Astrocyte (in vitro differentiated cells and primary cell): ENCODE measurements at regions not wholly inside any gene's neighbourhood (a gene's known extent, or its start where the extent isn't known, plus 50 kb on each side); places are given as distances from the start of the nearest gene placed in this dataset.

Source experiments
- DNase-seq: peaks from one replicate; pipeline ENCODE4 v3.0.0-alpha.2; 2010; ENCODE audit warnings: low read depth
- FAIRE-seq: peaks from 2 replicates; lab custom pipeline; 2011; peaks lifted over from hg19 to GRCh38; lab: Jason Lieb, UNC
- H2AFZ ChIP-seq: 2 replicates; pipeline ENCODE4 v1.6.0; 2012; ENCODE audit warnings: low read depth, low read length, inconsistent platforms
- H3K27ac ChIP-seq: 2 replicates; pipeline ENCODE4 v1.5.1; 2011; ENCODE audit warnings: low read depth, low read length, inconsistent platforms
- H3K27me3 ChIP-seq: 2 replicates; pipeline ENCODE4 v1.6.0; 2011; ENCODE audit warnings: low read length, inconsistent platforms; ENCODE audit not compliant: insufficient read depth
- H3K36me3 ChIP-seq: 2 replicates; pipeline ENCODE4 v1.5.1; 2011; ENCODE audit warnings: low read length, inconsistent platforms; ENCODE audit not compliant: insufficient read depth
- H3K4me1 ChIP-seq: 2 replicates; pipeline ENCODE4 v1.5.1; 2011; ENCODE audit warnings: low read length, inconsistent platforms; ENCODE audit not compliant: insufficient read depth
- H3K4me2 ChIP-seq: 2 replicates; pipeline ENCODE4 v1.6.0; 2012; ENCODE audit warnings: low read length, inconsistent platforms
- H3K4me3 ChIP-seq: 2 replicates; pipeline ENCODE4 v1.5.1; 2011; ENCODE audit warnings: low read depth, mild to moderate bottlenecking, low read length, inconsistent platforms; ENCODE audit not compliant: insufficient read depth
- H3K79me2 ChIP-seq: 2 replicates; pipeline ENCODE4 v1.6.0; 2012; ENCODE audit warnings: mild to moderate bottlenecking, low read length, inconsistent platforms; ENCODE audit not compliant: insufficient read depth
- H3K9ac ChIP-seq: 2 replicates; pipeline ENCODE4 v1.6.0; 2012; ENCODE audit warnings: mild to moderate bottlenecking, low read length, inconsistent platforms
- H3K9me3 ChIP-seq: 2 replicates; pipeline ENCODE4 v1.5.1; 2012; ENCODE audit warnings: low read depth, mild to moderate bottlenecking, low read length, inconsistent platforms; ENCODE audit not compliant: insufficient read depth
- H4K20me1 ChIP-seq: 2 replicates; pipeline ENCODE4 v1.6.0; 2012; ENCODE audit warnings: low read length, inconsistent platforms; ENCODE audit not compliant: insufficient read depth
- H3K27ac Mint-ChIP-seq: one replicate; pipeline ENCODE4 v1.8.0; 2021; ENCODE audit warnings: mild to moderate bottlenecking, mixed read lengths; ENCODE audit not compliant: unreplicated experiment
- H3K27me3 Mint-ChIP-seq: one replicate; pipeline ENCODE4 v1.8.0; 2021; ENCODE audit warnings: low read depth, mixed read lengths; ENCODE audit not compliant: unreplicated experiment
- H3K36me3 Mint-ChIP-seq: one replicate; pipeline ENCODE4 v1.8.0; 2021; ENCODE audit warnings: low read depth, mixed read lengths; ENCODE audit not compliant: unreplicated experiment
- H3K4me1 Mint-ChIP-seq: one replicate; pipeline ENCODE4 v1.8.0; 2021; ENCODE audit warnings: low read depth, mixed read lengths; ENCODE audit not compliant: unreplicated experiment
- H3K4me3 Mint-ChIP-seq: one replicate; pipeline ENCODE4 v1.8.0; 2021; ENCODE audit warnings: mild to moderate bottlenecking, moderate library complexity, mixed read lengths; ENCODE audit not compliant: unreplicated experiment
- H3K9me3 Mint-ChIP-seq: one replicate; pipeline ENCODE4 v1.8.0; 2021; ENCODE audit warnings: mild to moderate bottlenecking, mixed read lengths; ENCODE audit not compliant: unreplicated experiment
- CTCF ChIP-seq: IDR thresholded peaks from 2 replicates; pipeline ENCODE4 v1.5.1; 2011; ENCODE audit warnings: low read depth, mild to moderate bottlenecking, inconsistent platforms, low read length, moderate library complexity; ENCODE audit not compliant: insufficient read depth
- EZH2 ChIP-seq: IDR thresholded peaks from 2 replicates; pipeline ENCODE4 v1.6.1; 2012; ENCODE audit warnings: mild to moderate bottlenecking, low read length, inconsistent platforms; ENCODE audit not compliant: insufficient read depth

DNA sequence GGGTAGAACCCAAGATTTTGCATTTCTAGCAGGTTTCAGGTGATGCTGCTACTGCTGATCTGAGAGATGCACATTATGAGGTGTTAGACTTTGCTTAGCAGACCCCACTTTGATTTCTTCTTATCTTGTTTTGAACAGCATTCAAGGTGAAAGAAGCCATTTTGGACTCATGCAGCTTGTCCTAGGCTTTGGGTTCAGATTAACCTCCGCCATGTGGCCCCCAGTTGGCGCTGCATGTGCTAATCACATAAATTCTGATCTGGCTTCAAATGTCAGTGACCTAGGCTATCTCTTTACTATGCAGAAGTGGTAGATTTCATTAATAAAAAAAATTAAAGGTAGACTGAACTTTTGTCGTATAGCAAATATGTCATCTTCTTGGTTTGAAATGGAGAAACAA lies 89.8 kb upstream of the DYRK2 start:
- FAIRE-seq (no peak), DNase-seq (no peak)
- no peak for TF ChIP-seq EZH2
- TF ChIP-seq CTCF = no peak
- no peak overlapping the region for H3K27ac ChIP-seq
- no peak overlapping the region for H3K4me3 ChIP-seq
- H3K36me3 Mint-ChIP-seq = no peaks in the 10 kb centered on the region
- no peaks in the 10 kb centered on the region for H4K20me1 ChIP-seq
- H3K36me3 ChIP-seq = no peaks in the 10 kb centered on the region
- peaks cover 3% of the 10 kb centered on the region for H3K4me1 Mint-ChIP-seq
- no peak overlapping the region for H3K9ac ChIP-seq
- no peak overlapping the region for H2AFZ ChIP-seq
- H3K27me3 Mint-ChIP-seq = peaks cover 2% of the 10 kb centered on the region
- no peaks in the 10 kb centered on the region for H3K4me1 ChIP-seq
- no peaks in the 10 kb centered on the region for H3K9me3 ChIP-seq
- no peak overlapping the region for H3K27ac Mint-ChIP-seq
- H3K27me3 ChIP-seq = no peaks in the 10 kb centered on the region
- H3K9me3 Mint-ChIP-seq = peaks cover 9% of the 10 kb centered on the region
- no peak overlapping the region for H3K4me2 ChIP-seq
- H3K4me3 Mint-ChIP-seq = no peak overlapping the region
- H3K79me2 ChIP-seq = no peaks in the 10 kb centered on the region

DNA sequence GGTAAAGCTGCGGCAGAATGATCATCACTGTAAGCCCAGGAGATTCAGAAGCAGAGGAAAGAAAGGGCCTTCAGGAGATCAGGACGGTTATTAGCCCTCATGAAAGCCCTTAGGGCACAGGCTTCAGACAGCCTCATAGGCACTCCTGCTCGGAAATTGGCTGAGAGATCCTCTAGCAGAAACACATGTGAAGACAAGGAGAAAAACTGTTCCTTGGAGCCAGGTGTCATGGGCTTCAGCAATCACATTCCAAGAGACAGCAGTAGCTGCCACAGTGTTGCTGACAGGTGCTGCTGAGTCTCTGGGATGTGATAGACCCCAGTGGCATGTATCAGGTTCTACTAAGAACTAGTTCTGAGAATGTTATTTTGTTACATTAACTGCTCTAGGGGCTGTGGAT lies 88.8 kb upstream of the DYRK2 start:
- Histone ChIP-seq H3K9ac (no peak overlapping the region), H4K20me1 (no peaks in the 10 kb centered on the region), H3K9me3 (no peaks in the 10 kb centered on the region), H3K4me1 (no peaks in the 10 kb centered on the region), H3K4me2 (no peak overlapping the region), H2AFZ (no peak overlapping the region), H3K27me3 (no peaks in the 10 kb centered on the region), H3K4me3 (no peak overlapping the region), H3K36me3 (no peaks in the 10 kb centered on the region), H3K27ac (no peak overlapping the region), H3K79me2 (no peaks in the 10 kb centered on the region)
- Mint-ChIP-seq H3K27me3 (peaks cover 2% of the 10 kb centered on the region), H3K9me3 (peaks cover 9% of the 10 kb centered on the region), H3K4me1 (peaks cover 3% of the 10 kb centered on the region), H3K4me3 (no peak overlapping the region), H3K27ac (no peak overlapping the region), H3K36me3 (no peaks in the 10 kb centered on the region)
- TF ChIP-seq EZH2 = no peak
- TF ChIP-seq CTCF = no peak
- no peak for FAIRE-seq
- DNase-seq = no peak

DNA sequence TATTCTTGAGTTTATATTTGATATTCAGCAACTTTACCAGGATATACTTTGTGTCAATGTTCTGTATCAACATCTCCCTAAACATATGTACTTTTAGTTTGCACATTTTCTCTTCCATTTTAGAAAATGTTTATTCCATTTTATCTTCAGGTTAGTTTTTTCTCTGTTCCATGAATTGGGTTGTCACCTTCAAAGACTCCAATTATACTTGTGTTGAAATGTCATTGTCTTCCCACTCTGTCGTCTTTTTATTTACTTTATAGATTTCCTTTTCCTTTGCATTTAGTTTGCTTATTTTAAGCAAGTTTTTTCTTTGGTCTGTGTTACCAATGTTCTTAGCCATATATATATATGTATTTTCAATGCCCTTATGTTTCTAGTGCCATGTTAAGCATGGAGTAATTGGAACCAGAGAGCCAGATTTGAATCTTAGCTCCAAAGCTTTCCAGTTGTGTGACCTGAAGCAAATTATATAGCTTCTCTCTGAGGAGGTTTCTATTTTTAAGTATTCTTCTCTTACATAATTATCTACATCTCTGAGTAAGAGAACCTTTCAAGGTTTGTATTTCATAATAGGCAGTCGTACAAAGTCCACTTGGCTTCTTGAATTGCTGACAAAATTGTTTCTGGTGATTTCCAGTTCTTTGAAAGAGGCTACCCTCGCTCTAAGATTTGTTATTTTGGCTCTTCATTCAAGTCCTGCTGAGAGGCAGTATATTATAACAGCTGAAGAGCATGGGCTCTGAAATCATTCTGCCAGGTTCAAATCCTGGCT lies 85.8 kb upstream of the DYRK2 start:
- no peaks in the 10 kb centered on the region for H4K20me1 ChIP-seq
- H3K79me2 ChIP-seq = no peaks in the 10 kb centered on the region
- no peak overlapping the region for H3K9ac ChIP-seq
- H3K4me1 Mint-ChIP-seq = no peaks in the 10 kb centered on the region
- DNase-seq (no peak), FAIRE-seq (no peak)
- no peaks in the 10 kb centered on the region for H3K36me3 Mint-ChIP-seq
- H3K4me2 ChIP-seq = no peak overlapping the region
- no peak overlapping the region for H3K4me3 ChIP-seq
- H3K9me3 Mint-ChIP-seq = peaks cover 15% of the 10 kb centered on the region
- TF ChIP-seq CTCF (no peak), EZH2 (no peak)
- H3K4me3 Mint-ChIP-seq = no peak overlapping the region
- no peaks in the 10 kb centered on the region for H3K36me3 ChIP-seq
- H3K9me3 ChIP-seq = no peaks in the 10 kb centered on the region
- H3K27me3 ChIP-seq = no peaks in the 10 kb centered on the region
- no peaks in the 10 kb centered on the region for H3K4me1 ChIP-seq
- H3K27me3 Mint-ChIP-seq = peaks cover 2% of the 10 kb centered on the region
- no peak overlapping the region for H3K27ac Mint-ChIP-seq
- no peak overlapping the region for H2AFZ ChIP-seq
- H3K27ac ChIP-seq = no peak overlapping the region
